ENCODE measurements at regions not wholly inside any gene's neighbourhood (a gene's known extent, or its start where the extent isn't known, plus 50 kb on each side); places are given as distances from the start of the nearest gene placed in this dataset.
"Not testable (repeated sequence)": the region's sequence is repeated elsewhere in the genome, so short reads cannot be mapped to it uniquely, and the experiment has no call there.

DNA sequence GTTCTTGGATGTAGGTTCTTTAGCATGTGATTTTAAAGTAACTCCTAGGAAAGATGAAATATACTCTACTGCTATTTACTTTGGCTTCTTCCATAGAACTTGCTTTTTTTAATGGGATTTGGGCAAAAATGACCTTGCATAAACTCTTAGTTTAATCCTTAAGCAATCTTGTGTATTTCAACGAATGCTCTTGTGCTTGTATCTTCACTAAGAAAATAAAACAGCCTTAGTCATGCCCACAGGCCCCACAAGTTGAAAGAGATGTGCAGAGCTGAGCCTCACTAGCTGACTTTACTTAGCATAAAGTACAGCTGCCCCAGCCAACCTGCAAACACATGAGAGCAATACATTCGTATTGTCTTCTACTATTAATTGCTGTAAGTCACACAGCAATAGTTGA lies 1609.2 kb downstream of the STIM2 start:
- Histone ChIP-seq H3K4me1 (ENCODE audit: control insufficient read depth, insufficient read depth, low read length) (no peaks in the 10 kb centered on the region), H3K9ac (ENCODE audit: low read length in 2 of 2) (no peak overlapping the region), H3K27ac (ENCODE audit: low read length) (no peak overlapping the region), H3K4me3 (ENCODE audit: low read length in 2 of 2) (no peak overlapping the region), H3K27me3 (ENCODE audit: control insufficient read depth in 1 of 2, insufficient read depth in 2 of 2, low read length in 2 of 2) (no peaks in the 10 kb centered on the region), H3K9me3 (ENCODE audit: control insufficient read depth in 2 of 2, low read length in 2 of 2) (no peaks in the 10 kb centered on the region), H3K36me3 (ENCODE audit: control insufficient read depth in 2 of 2, insufficient read depth in 2 of 2, low read length in 2 of 2) (no peaks in the 10 kb centered on the region)

- no peaks in the 10 kb centered on the region for H3K9me3 ChIP-seq (ENCODE audit: control insufficient read depth in 2 of 2, low read length in 2 of 2)
- H3K27me3 ChIP-seq (ENCODE audit: control insufficient read depth in 1 of 2, insufficient read depth in 2 of 2, low read length in 2 of 2) = no peaks in the 10 kb centered on the region
- H3K27ac ChIP-seq (ENCODE audit: low read length) = no peak overlapping the region
- H3K9ac ChIP-seq (ENCODE audit: low read length in 2 of 2) = no peak overlapping the region
- no peaks in the 10 kb centered on the region for H3K36me3 ChIP-seq (ENCODE audit: control insufficient read depth in 2 of 2, insufficient read depth in 2 of 2, low read length in 2 of 2)
- no peaks in the 10 kb centered on the region for H3K4me1 ChIP-seq (ENCODE audit: control insufficient read depth, insufficient read depth, low read length)
- no peak overlapping the region for H3K4me3 ChIP-seq (ENCODE audit: low read length in 2 of 2)
Measured at GRCh38 chr4:28475381-28475780, 1614.7 kb downstream of the STIM2 start.

DNA sequence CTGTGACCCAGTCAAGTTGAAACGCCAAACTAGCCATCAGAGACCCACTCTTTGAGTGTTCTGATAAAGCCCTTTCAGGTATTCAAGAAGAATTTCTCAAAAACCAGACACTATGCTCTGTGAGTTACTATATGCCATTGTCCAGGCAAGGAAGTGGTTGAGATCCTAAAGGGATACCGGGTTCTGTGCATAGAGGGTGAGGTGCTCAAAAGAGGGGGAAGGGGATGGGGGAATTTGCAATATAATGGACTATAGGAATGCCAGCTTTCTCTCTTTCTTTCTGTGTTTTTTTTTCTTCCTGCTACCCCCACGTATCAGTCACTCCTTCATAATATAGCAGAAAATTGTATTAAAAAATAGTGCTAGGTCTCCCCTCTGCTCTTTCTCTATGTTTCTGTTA lies 1619.0 kb downstream of the STIM2 start:
- no peaks in the 10 kb centered on the region for H3K9me3 ChIP-seq (ENCODE audit: control insufficient read depth in 2 of 2, low read length in 2 of 2)
- H3K4me1 ChIP-seq (ENCODE audit: control insufficient read depth, insufficient read depth, low read length) = no peaks in the 10 kb centered on the region
- H3K9ac ChIP-seq (ENCODE audit: low read length in 2 of 2) = no peak overlapping the region
- no peak overlapping the region for H3K27ac ChIP-seq (ENCODE audit: low read length)
- H3K27me3 ChIP-seq (ENCODE audit: control insufficient read depth in 1 of 2, insufficient read depth in 2 of 2, low read length in 2 of 2) = no peaks in the 10 kb centered on the region
- H3K4me3 ChIP-seq (ENCODE audit: low read length in 2 of 2) = no peak overlapping the region
- H3K36me3 ChIP-seq (ENCODE audit: control insufficient read depth in 2 of 2, insufficient read depth in 2 of 2, low read length in 2 of 2) = no peaks in the 10 kb centered on the region

DNA sequence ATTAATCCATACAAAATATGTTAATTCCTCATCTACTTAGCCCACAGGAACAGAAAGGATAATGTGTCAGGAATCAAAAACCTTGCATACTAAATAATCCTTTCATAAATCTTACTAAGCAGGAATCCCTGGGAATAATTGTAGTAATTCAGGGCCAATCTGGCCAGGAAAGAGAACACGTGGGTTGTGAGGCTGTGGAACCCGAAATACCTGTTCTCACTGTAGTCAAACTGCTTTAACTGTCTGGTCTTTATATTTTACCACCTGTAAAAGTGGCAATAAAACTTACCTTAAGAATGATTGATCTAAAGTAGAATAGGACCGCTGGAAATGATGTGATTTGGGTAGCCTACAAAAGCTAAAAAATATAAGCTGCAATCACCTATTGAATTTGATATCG lies 1620.9 kb downstream of the STIM2 start:
- H3K27ac ChIP-seq (ENCODE audit: low read length) = no peak overlapping the region

DNA sequence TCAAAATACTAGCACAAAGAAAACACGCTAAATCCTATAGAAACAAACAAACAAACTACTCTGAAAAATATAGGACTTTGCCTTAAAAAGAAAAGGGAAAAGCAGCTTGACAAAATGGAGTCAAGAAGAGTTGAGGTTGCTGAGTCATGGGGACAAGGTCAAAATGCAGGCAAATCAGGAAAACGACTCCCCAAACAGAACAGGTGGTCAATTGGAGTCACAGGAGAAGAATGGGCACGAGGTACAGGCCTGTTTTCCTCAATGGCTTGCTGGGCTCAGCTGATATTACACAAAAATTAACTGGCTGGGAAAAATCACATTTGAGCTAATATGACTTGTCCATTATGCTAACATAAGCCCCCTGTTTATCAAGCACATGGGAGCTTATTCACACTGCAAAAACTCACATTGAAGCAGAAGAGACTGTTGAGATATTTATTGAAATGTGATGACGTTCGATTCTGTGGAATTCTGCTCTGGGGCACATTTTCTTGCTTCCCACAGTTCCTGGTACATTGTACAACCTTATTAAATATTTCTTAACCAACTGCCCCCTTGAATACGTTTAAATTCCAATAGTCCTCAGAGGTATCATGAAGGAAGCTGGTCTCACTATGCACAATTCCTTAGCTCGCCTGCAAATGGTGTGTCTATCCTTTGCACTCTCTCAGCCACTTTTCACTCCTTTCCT lies 1622.1 kb downstream of the STIM2 start:
- Histone ChIP-seq H3K27ac (ENCODE audit: low read length) (no peak overlapping the region), H3K9ac (ENCODE audit: low read length in 2 of 2) (no peak overlapping the region), H3K9me3 (ENCODE audit: control insufficient read depth in 2 of 2, low read length in 2 of 2) (no peaks in the 10 kb centered on the region), H3K27me3 (ENCODE audit: control insufficient read depth in 1 of 2, insufficient read depth in 2 of 2, low read length in 2 of 2) (no peaks in the 10 kb centered on the region), H3K4me1 (ENCODE audit: control insufficient read depth, insufficient read depth, low read length) (no peaks in the 10 kb centered on the region), H3K4me3 (ENCODE audit: low read length in 2 of 2) (no peak overlapping the region), H3K36me3 (ENCODE audit: control insufficient read depth in 2 of 2, insufficient read depth in 2 of 2, low read length in 2 of 2) (no peaks in the 10 kb centered on the region)

More for the DNA sequence above, 1620.9 kb downstream of the STIM2 start:
- Histone ChIP-seq H3K4me3 (ENCODE audit: low read length in 2 of 2) (no peak overlapping the region), H3K36me3 (ENCODE audit: control insufficient read depth in 2 of 2, insufficient read depth in 2 of 2, low read length in 2 of 2) (no peaks in the 10 kb centered on the region), H3K27me3 (ENCODE audit: control insufficient read depth in 1 of 2, insufficient read depth in 2 of 2, low read length in 2 of 2) (no peaks in the 10 kb centered on the region), H3K9ac (ENCODE audit: low read length in 2 of 2) (no peak overlapping the region), H3K4me1 (ENCODE audit: control insufficient read depth, insufficient read depth, low read length) (no peaks in the 10 kb centered on the region), H3K9me3 (ENCODE audit: control insufficient read depth in 2 of 2, low read length in 2 of 2) (no peaks in the 10 kb centered on the region)

GRCh38 chr4:28488021-28488420 lies 1627.4 kb downstream of the STIM2 start:
- Histone ChIP-seq H3K27me3 (ENCODE audit: control insufficient read depth in 1 of 2, insufficient read depth in 2 of 2, low read length in 2 of 2) (no peaks in the 10 kb centered on the region), H3K4me1 (ENCODE audit: control insufficient read depth, insufficient read depth, low read length) (no peaks in the 10 kb centered on the region), H3K36me3 (ENCODE audit: control insufficient read depth in 2 of 2, insufficient read depth in 2 of 2, low read length in 2 of 2) (no peaks in the 10 kb centered on the region), H3K27ac (ENCODE audit: low read length) (no peak overlapping the region), H3K9me3 (ENCODE audit: control insufficient read depth in 2 of 2, low read length in 2 of 2) (no peaks in the 10 kb centered on the region), H3K9ac (ENCODE audit: low read length in 2 of 2) (no peak overlapping the region), H3K4me3 (ENCODE audit: low read length in 2 of 2) (no peak overlapping the region)

GRCh38 chr4:28490669-28491068 lies 1630.0 kb downstream of the STIM2 start:
- H3K4me1 ChIP-seq (ENCODE audit: control insufficient read depth, insufficient read depth, low read length) = no peaks in the 10 kb centered on the region
- H3K27ac ChIP-seq (ENCODE audit: low read length) = no peak overlapping the region
- no peaks in the 10 kb centered on the region for H3K27me3 ChIP-seq (ENCODE audit: control insufficient read depth in 1 of 2, insufficient read depth in 2 of 2, low read length in 2 of 2)
- H3K36me3 ChIP-seq (ENCODE audit: control insufficient read depth in 2 of 2, insufficient read depth in 2 of 2, low read length in 2 of 2) = no peaks in the 10 kb centered on the region
- no peak overlapping the region for H3K9ac ChIP-seq (ENCODE audit: low read length in 2 of 2)
- no peak overlapping the region for H3K4me3 ChIP-seq (ENCODE audit: low read length in 2 of 2)
- no peaks in the 10 kb centered on the region for H3K9me3 ChIP-seq (ENCODE audit: control insufficient read depth in 2 of 2, low read length in 2 of 2)

- Histone ChIP-seq H3K4me1 (ENCODE audit: control insufficient read depth, insufficient read depth, low read length) (no peaks in the 10 kb centered on the region), H3K9me3 (ENCODE audit: control insufficient read depth in 2 of 2, low read length in 2 of 2) (no peaks in the 10 kb centered on the region), H3K36me3 (ENCODE audit: control insufficient read depth in 2 of 2, insufficient read depth in 2 of 2, low read length in 2 of 2) (no peaks in the 10 kb centered on the region), H3K4me3 (ENCODE audit: low read length in 2 of 2) (no peak overlapping the region), H3K27ac (ENCODE audit: low read length) (no peak overlapping the region), H3K27me3 (ENCODE audit: control insufficient read depth in 1 of 2, insufficient read depth in 2 of 2, low read length in 2 of 2) (no peaks in the 10 kb centered on the region), H3K9ac (ENCODE audit: low read length in 2 of 2) (no peak overlapping the region)
Measured at GRCh38 chr4:28505064-28505463, 1644.4 kb downstream of the STIM2 start.

DNA sequence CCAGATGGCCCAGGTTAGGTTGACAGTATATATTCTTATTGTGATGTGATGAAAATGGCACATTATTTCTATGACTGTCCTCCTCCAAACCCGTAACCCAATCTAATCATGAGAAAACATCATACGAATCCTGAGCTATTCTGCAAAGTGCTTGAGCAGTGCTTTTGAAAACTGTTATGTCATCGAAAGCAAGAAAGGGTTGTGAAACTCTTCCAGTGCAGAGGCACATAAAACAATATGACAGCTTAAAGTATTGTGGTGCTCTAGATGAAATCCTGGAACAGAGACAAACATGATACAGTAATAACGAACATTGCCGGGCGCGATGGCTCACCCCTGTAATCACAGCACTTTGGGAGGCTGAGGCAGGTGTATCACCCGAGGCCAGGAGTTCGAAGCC lies 1648.0 kb downstream of the STIM2 start:
- Histone ChIP-seq H3K36me3 (ENCODE audit: control insufficient read depth in 2 of 2, insufficient read depth in 2 of 2, low read length in 2 of 2) (no peaks in the 10 kb centered on the region), H3K4me1 (ENCODE audit: control insufficient read depth, insufficient read depth, low read length) (no peaks in the 10 kb centered on the region), H3K9ac (ENCODE audit: low read length in 2 of 2) (no peak overlapping the region), H3K9me3 (ENCODE audit: control insufficient read depth in 2 of 2, low read length in 2 of 2) (no peaks in the 10 kb centered on the region), H3K27me3 (ENCODE audit: control insufficient read depth in 1 of 2, insufficient read depth in 2 of 2, low read length in 2 of 2) (no peaks in the 10 kb centered on the region), H3K27ac (ENCODE audit: low read length) (no peak overlapping the region), H3K4me3 (ENCODE audit: low read length in 2 of 2) (no peak overlapping the region)

- H3K9ac ChIP-seq (ENCODE audit: low read length in 2 of 2); H3K36me3 ChIP-seq (ENCODE audit: control insufficient read depth in 2 of 2, insufficient read depth in 2 of 2, low read length in 2 of 2); H3K4me3 ChIP-seq (ENCODE audit: low read length in 2 of 2); H3K27me3 ChIP-seq (ENCODE audit: control insufficient read depth in 1 of 2, insufficient read depth in 2 of 2, low read length in 2 of 2); H3K4me1 ChIP-seq (ENCODE audit: control insufficient read depth, insufficient read depth, low read length); H3K9me3 ChIP-seq (ENCODE audit: control insufficient read depth in 2 of 2, low read length in 2 of 2); H3K27ac ChIP-seq (ENCODE audit: low read length): not testable (repeated sequence)
Measured at GRCh38 chr4:28514766-28515165, 1654.1 kb downstream of the STIM2 start.

DNA sequence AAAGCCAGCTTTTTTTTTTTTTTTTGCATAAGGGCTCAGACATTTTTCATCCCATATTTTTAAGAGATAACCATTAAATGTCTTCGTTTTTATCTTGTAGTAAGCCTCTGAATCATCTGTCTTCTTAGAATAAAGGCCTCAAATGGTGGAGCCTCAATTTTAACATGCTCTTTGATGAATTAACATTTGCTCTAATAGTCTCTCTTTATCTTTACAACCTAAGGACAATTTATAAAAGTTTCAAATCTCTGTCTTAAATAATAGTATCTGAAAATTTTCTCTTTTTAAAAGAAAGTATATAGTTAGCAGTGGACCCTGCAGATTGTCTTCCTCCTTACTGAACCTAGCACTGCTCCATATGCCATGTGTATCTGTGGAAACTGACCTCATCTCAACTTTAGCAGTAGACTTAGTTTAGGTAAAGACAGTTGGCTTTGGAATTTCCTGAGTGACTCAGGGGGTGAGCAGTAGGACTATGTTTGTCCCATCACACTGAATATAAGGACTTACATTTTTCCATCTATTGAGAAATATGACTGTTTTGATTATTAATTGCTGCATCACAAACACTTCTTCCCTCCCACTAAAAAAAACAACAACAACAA lies 1658.0 kb downstream of the STIM2 start:
- no peaks in the 10 kb centered on the region for H3K9me3 ChIP-seq (ENCODE audit: control insufficient read depth in 2 of 2, low read length in 2 of 2)
- no peak overlapping the region for H3K9ac ChIP-seq (ENCODE audit: low read length in 2 of 2)
- no peak overlapping the region for H3K4me3 ChIP-seq (ENCODE audit: low read length in 2 of 2)
- no peaks in the 10 kb centered on the region for H3K27me3 ChIP-seq (ENCODE audit: control insufficient read depth in 1 of 2, insufficient read depth in 2 of 2, low read length in 2 of 2)
- no peaks in the 10 kb centered on the region for H3K36me3 ChIP-seq (ENCODE audit: control insufficient read depth in 2 of 2, insufficient read depth in 2 of 2, low read length in 2 of 2)
- no peaks in the 10 kb centered on the region for H3K4me1 ChIP-seq (ENCODE audit: control insufficient read depth, insufficient read depth, low read length)
- no peak overlapping the region for H3K27ac ChIP-seq (ENCODE audit: low read length)
